NCI-H1694 treated with DMSO at 0.1 percent for 48 hours (cell line): ENCODE measurements at regions not wholly inside any gene's neighbourhood (a gene's known extent, or its start where the extent isn't known, plus 50 kb on each side); places are given as distances from the start of the nearest gene placed in this dataset.
"Not testable (repeated sequence)": the region's sequence is repeated elsewhere in the genome, so short reads cannot be mapped to it uniquely, and the experiment has no call there.

Experiments
- DNase-seq: peaks from one replicate; lab custom pipeline; 2025; lab: John Stamatoyannopoulos, UW

GRCh38 chrX:115968436-115969252 lies 201.9 kb upstream of the AGTR2 start:
- peak; percentile 71 for DNase-seq

- DNase-seq = no peak
Measured at GRCh38 chrX:115970718-115971117, 199.8 kb upstream of the AGTR2 start.

GRCh38 chrX:115972717-115973116 lies 197.8 kb upstream of the AGTR2 start:
- no peak for DNase-seq

- DNase-seq = no peak
Measured at GRCh38 chrX:115978068-115978467, 192.5 kb upstream of the AGTR2 start.

GRCh38 chrX:115983148-115983547 lies 187.4 kb upstream of the AGTR2 start:
- DNase-seq = not testable (repeated sequence)

GRCh38 chrX:115987464-115987863 lies 183.1 kb upstream of the AGTR2 start:
- DNase-seq = not testable (repeated sequence)

GRCh38 chrX:115988825-115989224 lies 181.7 kb upstream of the AGTR2 start:
- no peak for DNase-seq

GRCh38 chrX:115989686-115990085 lies 180.9 kb upstream of the AGTR2 start:
- no peak for DNase-seq

- DNase-seq = no peak
Measured at GRCh38 chrX:116009346-116009745, 161.2 kb upstream of the AGTR2 start.

GRCh38 chrX:116009861-116010710 lies 160.5 kb upstream of the AGTR2 start:
- no peak for DNase-seq

- no peak for DNase-seq
Measured at GRCh38 chrX:116010939-116011338, 159.6 kb upstream of the AGTR2 start.

- DNase-seq = no peak
Measured at GRCh38 chrX:116031331-116031730, 139.2 kb upstream of the AGTR2 start.
